ENCODE measurements at regions not wholly inside any gene's neighbourhood (a gene's known extent, or its start where the extent isn't known, plus 50 kb on each side); places are given as distances from the start of the nearest gene placed in this dataset.

- no peaks in the 10 kb centered on the region for H3K9me3 ChIP-seq (ENCODE audit: low read depth, low read length)
- H3K27me3 ChIP-seq (ENCODE audit: insufficient read depth, low read length): no peaks in the 10 kb centered on the region
- peaks cover 3% of the 10 kb centered on the region for H3K4me1 ChIP-seq (ENCODE audit: insufficient read depth, low read length)
- H3K4me3 ChIP-seq (ENCODE audit: low read length): no peak overlapping the region
Observed at GRCh38 chr4:146098978-146099377, 76.5 kb upstream of the LSM6 start.

- H3K27me3 ChIP-seq (ENCODE audit: insufficient read depth, low read length): no peaks in the 10 kb centered on the region
- no peaks in the 10 kb centered on the region for H3K9me3 ChIP-seq (ENCODE audit: low read depth, low read length)
- H3K4me3 ChIP-seq (ENCODE audit: low read length): no peak overlapping the region
- H3K4me1 ChIP-seq (ENCODE audit: insufficient read depth, low read length): no peaks in the 10 kb centered on the region
Observed at GRCh38 chr4:146098397-146098796, 77.1 kb upstream of the LSM6 start.

- Histone ChIP-seq H3K4me3 (ENCODE audit: low read length) (no peak overlapping the region), H3K4me1 (ENCODE audit: insufficient read depth, low read length) (no peaks in the 10 kb centered on the region), H3K9me3 (ENCODE audit: low read depth, low read length) (no peaks in the 10 kb centered on the region), H3K27me3 (ENCODE audit: insufficient read depth, low read length) (no peaks in the 10 kb centered on the region)
Observed at GRCh38 chr4:146096371-146096770, 79.1 kb upstream of the LSM6 start.

GRCh38 chr4:146095860-146096259 lies 79.7 kb upstream of the LSM6 start:
- H3K4me1 ChIP-seq (ENCODE audit: insufficient read depth, low read length): no peaks in the 10 kb centered on the region
- no peaks in the 10 kb centered on the region for H3K27me3 ChIP-seq (ENCODE audit: insufficient read depth, low read length)
- H3K4me3 ChIP-seq (ENCODE audit: low read length): no peak overlapping the region
- H3K9me3 ChIP-seq (ENCODE audit: low read depth, low read length): no peaks in the 10 kb centered on the region

- Histone ChIP-seq H3K4me3 (ENCODE audit: low read length) (no peak overlapping the region), H3K27me3 (ENCODE audit: insufficient read depth, low read length) (no peaks in the 10 kb centered on the region), H3K9me3 (ENCODE audit: low read depth, low read length) (no peaks in the 10 kb centered on the region), H3K4me1 (ENCODE audit: insufficient read depth, low read length) (no peaks in the 10 kb centered on the region)
Observed at GRCh38 chr4:146095091-146095690, 80.3 kb upstream of the LSM6 start.

GRCh38 chr4:146088690-146089089 lies 86.8 kb upstream of the LSM6 start:
- Histone ChIP-seq H3K4me3 (ENCODE audit: low read length) (no peak overlapping the region), H3K27me3 (ENCODE audit: insufficient read depth, low read length) (no peaks in the 10 kb centered on the region), H3K4me1 (ENCODE audit: insufficient read depth, low read length) (no peaks in the 10 kb centered on the region), H3K9me3 (ENCODE audit: low read depth, low read length) (no peaks in the 10 kb centered on the region)

GRCh38 chr4:146087856-146088255 lies 87.7 kb upstream of the LSM6 start:
- Histone ChIP-seq H3K4me3 (ENCODE audit: low read length) (no peak overlapping the region), H3K9me3 (ENCODE audit: low read depth, low read length) (no peaks in the 10 kb centered on the region), H3K4me1 (ENCODE audit: insufficient read depth, low read length) (no peaks in the 10 kb centered on the region), H3K27me3 (ENCODE audit: insufficient read depth, low read length) (no peaks in the 10 kb centered on the region)

- Histone ChIP-seq H3K4me3 (ENCODE audit: low read length) (no peak overlapping the region), H3K9me3 (ENCODE audit: low read depth, low read length) (no peaks in the 10 kb centered on the region), H3K27me3 (ENCODE audit: insufficient read depth, low read length) (peaks cover 16% of the 10 kb centered on the region), H3K4me1 (ENCODE audit: insufficient read depth, low read length) (peaks cover 19% of the 10 kb centered on the region)
Observed at GRCh38 chr4:146076081-146076480, 99.4 kb upstream of the LSM6 start.

GRCh38 chr4:146073517-146073916 lies 102.0 kb upstream of the LSM6 start:
- H3K27me3 ChIP-seq (ENCODE audit: insufficient read depth, low read length): peaks cover 12% of the 10 kb centered on the region
- no peaks in the 10 kb centered on the region for H3K9me3 ChIP-seq (ENCODE audit: low read depth, low read length)
- H3K4me1 ChIP-seq (ENCODE audit: insufficient read depth, low read length): peaks cover 19% of the 10 kb centered on the region
- no peak overlapping the region for H3K4me3 ChIP-seq (ENCODE audit: low read length)

GRCh38 chr4:146072376-146072775 lies 103.1 kb upstream of the LSM6 start:
- Histone ChIP-seq H3K9me3 (ENCODE audit: low read depth, low read length) (no peaks in the 10 kb centered on the region), H3K4me3 (ENCODE audit: low read length) (no peak overlapping the region), H3K27me3 (ENCODE audit: insufficient read depth, low read length) (peaks cover 12% of the 10 kb centered on the region), H3K4me1 (ENCODE audit: insufficient read depth, low read length) (peaks cover 19% of the 10 kb centered on the region)

GRCh38 chr4:146071390-146071789 lies 104.1 kb upstream of the LSM6 start:
- H3K4me3 ChIP-seq (ENCODE audit: low read length): no peak overlapping the region
- H3K9me3 ChIP-seq (ENCODE audit: low read depth, low read length): no peaks in the 10 kb centered on the region
- peaks cover 19% of the 10 kb centered on the region for H3K4me1 ChIP-seq (ENCODE audit: insufficient read depth, low read length)
- H3K27me3 ChIP-seq (ENCODE audit: insufficient read depth, low read length): peaks cover 12% of the 10 kb centered on the region

- Histone ChIP-seq H3K4me3 (ENCODE audit: low read length) (no peak overlapping the region), H3K9me3 (ENCODE audit: low read depth, low read length) (no peaks in the 10 kb centered on the region), H3K4me1 (ENCODE audit: insufficient read depth, low read length) (peaks cover 42% of the 10 kb centered on the region), H3K27me3 (ENCODE audit: insufficient read depth, low read length) (no peaks in the 10 kb centered on the region)
Observed at GRCh38 chr4:146063143-146063542, 112.4 kb upstream of the LSM6 start.

- Histone ChIP-seq H3K9me3 (ENCODE audit: low read depth, low read length) (no peaks in the 10 kb centered on the region), H3K4me1 (ENCODE audit: insufficient read depth, low read length) (peaks cover 42% of the 10 kb centered on the region), H3K27me3 (ENCODE audit: insufficient read depth, low read length) (no peaks in the 10 kb centered on the region), H3K4me3 (ENCODE audit: low read length) (no peak overlapping the region)
Observed at GRCh38 chr4:146062340-146062739, 113.2 kb upstream of the LSM6 start.

- no peaks in the 10 kb centered on the region for H3K9me3 ChIP-seq (ENCODE audit: low read depth, low read length)
- no peaks in the 10 kb centered on the region for H3K27me3 ChIP-seq (ENCODE audit: insufficient read depth, low read length)
- peaks cover 42% of the 10 kb centered on the region for H3K4me1 ChIP-seq (ENCODE audit: insufficient read depth, low read length)
- no peak overlapping the region for H3K4me3 ChIP-seq (ENCODE audit: low read length)
Observed at GRCh38 chr4:146061610-146062334, 113.7 kb upstream of the LSM6 start.

GRCh38 chr4:146059865-146060264 lies 115.7 kb upstream of the LSM6 start:
- no peaks in the 10 kb centered on the region for H3K9me3 ChIP-seq (ENCODE audit: low read depth, low read length)
- H3K4me1 ChIP-seq (ENCODE audit: insufficient read depth, low read length): peaks cover 42% of the 10 kb centered on the region
- no peaks in the 10 kb centered on the region for H3K27me3 ChIP-seq (ENCODE audit: insufficient read depth, low read length)
- H3K4me3 ChIP-seq (ENCODE audit: low read length): no peak overlapping the region

GRCh38 chr4:146059151-146059550 lies 116.4 kb upstream of the LSM6 start:
- H3K27me3 ChIP-seq (ENCODE audit: insufficient read depth, low read length): no peaks in the 10 kb centered on the region
- no peak overlapping the region for H3K4me3 ChIP-seq (ENCODE audit: low read length)
- H3K4me1 ChIP-seq (ENCODE audit: insufficient read depth, low read length): peaks cover 42% of the 10 kb centered on the region
- no peaks in the 10 kb centered on the region for H3K9me3 ChIP-seq (ENCODE audit: low read depth, low read length)
